B cell (primary cell): ENCODE measurements at regions not wholly inside any gene's neighbourhood (a gene's known extent, or its start where the extent isn't known, plus 50 kb on each side); places are given as distances from the start of the nearest gene placed in this dataset.

Experiments
- CTCF ChIP-seq: fragments of 200-600 bp; IDR thresholded peaks from one replicate; pipeline ENCODE4 v1.8.0; 2022; ENCODE audit warnings: antibody characterized with exemption, mild to moderate bottlenecking
- EZH2 ChIP-seq: IDR thresholded peaks from 2 replicates; pipeline ENCODE4 v1.6.1; 2012; ENCODE audit warnings: borderline replicate concordance, low read depth, mild to moderate bottlenecking, moderate library complexity, low read length; ENCODE audit not compliant: insufficient read depth, poor library complexity, severe bottlenecking

GRCh38 chr4:13902146-13902545, 274.6 kb upstream of the BOD1L1 start:
- TF ChIP-seq CTCF (no peak), EZH2 (no peak)
